Kidney tubule cell (primary cell): ENCODE measurements at regions not wholly inside any gene's neighbourhood (a gene's known extent, or its start where the extent isn't known, plus 50 kb on each side); places are given as distances from the start of the nearest gene placed in this dataset.

Experiments
- DNase-seq: peaks from one replicate; pipeline ENCODE4 v3.0.0-alpha.2; 2018; ENCODE audit warnings: low spot score

GRCh38 chr11:25970726-25971508, 361.0 kb upstream of the ANO3 start:
- DNase-seq: peak; percentile 8

GRCh38 chr11:25980091-25980490, 351.8 kb upstream of the ANO3 start:
- DNase-seq: no peak

GRCh38 chr11:25981998-25982397, 349.9 kb upstream of the ANO3 start:
- DNase-seq: peak; percentile 58

GRCh38 chr11:25983280-25983679, 348.6 kb upstream of the ANO3 start:
- no peak for DNase-seq

GRCh38 chr11:25988178-25988577, 343.8 kb upstream of the ANO3 start:
- no peak for DNase-seq

GRCh38 chr11:25990406-25990805, 341.5 kb upstream of the ANO3 start:
- DNase-seq: no peak

GRCh38 chr11:25991476-25991875, 340.5 kb upstream of the ANO3 start:
- no peak for DNase-seq

GRCh38 chr11:25992294-25992693, 339.6 kb upstream of the ANO3 start:
- DNase-seq: no peak

GRCh38 chr11:25993016-25993415, 338.9 kb upstream of the ANO3 start:
- no peak for DNase-seq

GRCh38 chr11:26011474-26011873, 320.5 kb upstream of the ANO3 start:
- DNase-seq: peak; percentile 13

GRCh38 chr11:26014456-26015115, 317.3 kb upstream of the ANO3 start:
- DNase-seq: no peak

GRCh38 chr11:26017322-26017860, 314.5 kb upstream of the ANO3 start:
- DNase-seq: no peak

GRCh38 chr11:26017903-26018302, 314.0 kb upstream of the ANO3 start:
- no peak for DNase-seq

- DNase-seq: no peak
These were observed 313.6 kb upstream of the ANO3 start for GRCh38 chr11:26018336-26018735.

GRCh38 chr11:26019386-26019785, 312.5 kb upstream of the ANO3 start:
- no peak for DNase-seq

GRCh38 chr11:26021017-26021416, 310.9 kb upstream of the ANO3 start:
- DNase-seq: no peak

- DNase-seq: no peak
These were observed 308.9 kb upstream of the ANO3 start for GRCh38 chr11:26023057-26023456.

- DNase-seq: no peak
These were observed 306.3 kb upstream of the ANO3 start for GRCh38 chr11:26025676-26026075.

GRCh38 chr11:26026078-26026477, 305.9 kb upstream of the ANO3 start:
- no peak for DNase-seq

GRCh38 chr11:26027887-26028286, 304.0 kb upstream of the ANO3 start:
- no peak for DNase-seq

- peak; percentile 28 for DNase-seq
These were observed 303.5 kb upstream of the ANO3 start for GRCh38 chr11:26028393-26028911.

- DNase-seq: no peak
These were observed 301.5 kb upstream of the ANO3 start for GRCh38 chr11:26030399-26030798.

GRCh38 chr11:26032241-26032640, 299.7 kb upstream of the ANO3 start:
- no peak for DNase-seq
